Heart left ventricle (tissue), 13 donors: ENCODE measurements at regions not wholly inside any gene's neighbourhood (a gene's known extent, or its start where the extent isn't known, plus 50 kb on each side); places are given as distances from the start of the nearest gene placed in this dataset.
"Not testable (repeated sequence)": the region's sequence is repeated elsewhere in the genome, so short reads cannot be mapped to it uniquely, and the experiment has no call there.

Experiments
- POLR2A ChIP-seq, 2 donors: fragments of 450-650 bp; IDR thresholded peaks; one replicate each; pipeline ENCODE4 v1.6.1; 2017; ENCODE audit warnings: antibody characterized with exemption in 2 of 2, mild to moderate bottlenecking in 2 of 2, moderate library complexity in 2 of 2
- TF ChIP-seq, protein P1 (sequence below), 12 donors: fragments of 200-600 bp; sonication (generic) in 4 of 12; IDR thresholded peaks; one replicate each; pipeline versions ENCODE4 v1.5.0 to v1.8.0; 2018 to 2022; ENCODE audit warnings: antibody characterized with exemption in 12 of 12, mild to moderate bottlenecking in 5 of 12
- donor health status: ischemic (EF 13 %, LVEDD 7.1; RV severe dilation, severe dysfunction).
- donor health status: DM: no; HTN: yes; CAD: no.
- donor health status: DM: no; HTN: no; CAD: no.
- donor health status: ischemic (EF 25% LVEDD 6.9; RV normal size, moderate dysfunction).
- donor health status: ischemic (EF 25% LVEDD 5.7; RV mildly dilated, moderate dysfunction).
- donor health status: ischemic (EF 35%, LVEDD 5.7; RV mildly dilated, moderate dysfunction).
- donor health status: nonischemic (EF 11% LVEDD 7.7; RV severe dilation, severe dysfunction).
- donor health status: DM: yes; HTN: yes; CAD: no.
- donor health status: PGD.
- donor health status: ischemic (EF 29% LVEDD 5.4; RV normal size, mild dysfunction).
- donor health status: nonischemic (EF 23%, LVEDD 6.1; RV moderate dilation, normal function).

GRCh38 chr1:148277865-148278279 is 125.8 kb upstream of the NBPF11 start:
- TF ChIP-seq, protein P1, sequence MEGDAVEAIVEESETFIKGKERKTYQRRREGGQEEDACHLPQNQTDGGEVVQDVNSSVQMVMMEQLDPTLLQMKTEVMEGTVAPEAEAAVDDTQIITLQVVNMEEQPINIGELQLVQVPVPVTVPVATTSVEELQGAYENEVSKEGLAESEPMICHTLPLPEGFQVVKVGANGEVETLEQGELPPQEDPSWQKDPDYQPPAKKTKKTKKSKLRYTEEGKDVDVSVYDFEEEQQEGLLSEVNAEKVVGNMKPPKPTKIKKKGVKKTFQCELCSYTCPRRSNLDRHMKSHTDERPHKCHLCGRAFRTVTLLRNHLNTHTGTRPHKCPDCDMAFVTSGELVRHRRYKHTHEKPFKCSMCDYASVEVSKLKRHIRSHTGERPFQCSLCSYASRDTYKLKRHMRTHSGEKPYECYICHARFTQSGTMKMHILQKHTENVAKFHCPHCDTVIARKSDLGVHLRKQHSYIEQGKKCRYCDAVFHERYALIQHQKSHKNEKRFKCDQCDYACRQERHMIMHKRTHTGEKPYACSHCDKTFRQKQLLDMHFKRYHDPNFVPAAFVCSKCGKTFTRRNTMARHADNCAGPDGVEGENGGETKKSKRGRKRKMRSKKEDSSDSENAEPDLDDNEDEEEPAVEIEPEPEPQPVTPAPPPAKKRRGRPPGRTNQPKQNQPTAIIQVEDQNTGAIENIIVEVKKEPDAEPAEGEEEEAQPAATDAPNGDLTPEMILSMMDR (IDR thresholded peaks at IDR 0.05), result not testable (repeated sequence)
- not testable (repeated sequence) for TF ChIP-seq POLR2A (IDR thresholded peaks at IDR 0.05)
